Osteocyte (in vitro differentiated cells): ENCODE measurements at regions not wholly inside any gene's neighbourhood (a gene's known extent, or its start where the extent isn't known, plus 50 kb on each side); places are given as distances from the start of the nearest gene placed in this dataset.
"Not testable (repeated sequence)": the region's sequence is repeated elsewhere in the genome, so short reads cannot be mapped to it uniquely, and the experiment has no call there.

Source experiments
- DNase-seq: peaks from one replicate; pipeline ENCODE4 v3.0.0; 2021; ENCODE audit warnings: mixed read lengths; ENCODE audit not compliant: unreplicated experiment; ENCODE audit errors: extremely low spot score
- H3K27ac Mint-ChIP-seq: one replicate; pipeline ENCODE4 v1.8.0; 2021; ENCODE audit warnings: mild to moderate bottlenecking, mixed read lengths; ENCODE audit not compliant: unreplicated experiment
- H3K27me3 Mint-ChIP-seq: one replicate; pipeline ENCODE4 v1.8.0; 2021; ENCODE audit warnings: mixed read lengths; ENCODE audit not compliant: unreplicated experiment
- H3K36me3 Mint-ChIP-seq: one replicate; pipeline ENCODE4 v1.8.0; 2021; ENCODE audit warnings: mixed read lengths; ENCODE audit not compliant: unreplicated experiment
- H3K4me1 Mint-ChIP-seq: one replicate; pipeline ENCODE4 v1.8.0; 2021; ENCODE audit warnings: mixed read lengths; ENCODE audit not compliant: unreplicated experiment
- H3K4me3 Mint-ChIP-seq: one replicate; pipeline ENCODE4 v1.8.0; 2021; ENCODE audit warnings: mild to moderate bottlenecking, moderate library complexity, mixed read lengths; ENCODE audit not compliant: unreplicated experiment
- H3K9me3 Mint-ChIP-seq: one replicate; pipeline ENCODE4 v1.8.0; 2021; ENCODE audit warnings: mixed read lengths; ENCODE audit not compliant: unreplicated experiment
- TF ChIP-seq, protein P1 (sequence below): fragments of 200-600 bp; sonication (generic); IDR thresholded peaks from 2 replicates; pipeline ENCODE4 v1.5.0; 2021; ENCODE audit warnings: antibody characterized with exemption, mild to moderate bottlenecking, moderate library complexity

GRCh38 chr14:101087614-101088394 is 184.3 kb upstream of the RTL1 start:
- DNase-seq = peak; percentile 73

DNA sequence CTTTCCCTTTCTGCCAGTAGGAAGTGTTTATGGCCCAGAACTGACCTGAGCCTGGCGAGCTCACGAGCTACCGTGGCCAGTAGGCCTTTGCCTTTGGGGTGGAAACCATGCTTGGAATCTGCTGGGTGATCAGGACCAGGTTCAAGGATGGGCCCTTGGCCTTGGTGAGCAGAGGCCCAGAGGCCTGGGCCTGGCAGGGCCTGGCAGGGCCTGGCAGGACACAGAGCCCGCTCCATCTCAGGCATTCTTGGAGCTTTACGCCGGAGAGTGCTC is 184.8 kb upstream of the RTL1 start:
- H3K4me3 Mint-ChIP-seq = no peak overlapping the region
- no peaks in the 10 kb centered on the region for H3K27me3 Mint-ChIP-seq
- peaks cover 19% of the 10 kb centered on the region for H3K4me1 Mint-ChIP-seq
- no peaks in the 10 kb centered on the region for H3K36me3 Mint-ChIP-seq
- TF ChIP-seq, protein P1, sequence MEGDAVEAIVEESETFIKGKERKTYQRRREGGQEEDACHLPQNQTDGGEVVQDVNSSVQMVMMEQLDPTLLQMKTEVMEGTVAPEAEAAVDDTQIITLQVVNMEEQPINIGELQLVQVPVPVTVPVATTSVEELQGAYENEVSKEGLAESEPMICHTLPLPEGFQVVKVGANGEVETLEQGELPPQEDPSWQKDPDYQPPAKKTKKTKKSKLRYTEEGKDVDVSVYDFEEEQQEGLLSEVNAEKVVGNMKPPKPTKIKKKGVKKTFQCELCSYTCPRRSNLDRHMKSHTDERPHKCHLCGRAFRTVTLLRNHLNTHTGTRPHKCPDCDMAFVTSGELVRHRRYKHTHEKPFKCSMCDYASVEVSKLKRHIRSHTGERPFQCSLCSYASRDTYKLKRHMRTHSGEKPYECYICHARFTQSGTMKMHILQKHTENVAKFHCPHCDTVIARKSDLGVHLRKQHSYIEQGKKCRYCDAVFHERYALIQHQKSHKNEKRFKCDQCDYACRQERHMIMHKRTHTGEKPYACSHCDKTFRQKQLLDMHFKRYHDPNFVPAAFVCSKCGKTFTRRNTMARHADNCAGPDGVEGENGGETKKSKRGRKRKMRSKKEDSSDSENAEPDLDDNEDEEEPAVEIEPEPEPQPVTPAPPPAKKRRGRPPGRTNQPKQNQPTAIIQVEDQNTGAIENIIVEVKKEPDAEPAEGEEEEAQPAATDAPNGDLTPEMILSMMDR = no peak
- H3K27ac Mint-ChIP-seq = peak overlapping the region; percentile 60
- peaks cover 6% of the 10 kb centered on the region for H3K9me3 Mint-ChIP-seq
- no peak for DNase-seq

More at GRCh38 chr14:101087614-101088394, 184.3 kb upstream of the RTL1 start:
- TF ChIP-seq, protein P1 = no peak
- no peak overlapping the region for H3K4me3 Mint-ChIP-seq
- H3K36me3 Mint-ChIP-seq = no peaks in the 10 kb centered on the region
- H3K27me3 Mint-ChIP-seq = no peaks in the 10 kb centered on the region
- H3K4me1 Mint-ChIP-seq = peaks cover 19% of the 10 kb centered on the region
- peak overlapping the region; percentile 60 for H3K27ac Mint-ChIP-seq
- peaks cover 6% of the 10 kb centered on the region for H3K9me3 Mint-ChIP-seq

DNA sequence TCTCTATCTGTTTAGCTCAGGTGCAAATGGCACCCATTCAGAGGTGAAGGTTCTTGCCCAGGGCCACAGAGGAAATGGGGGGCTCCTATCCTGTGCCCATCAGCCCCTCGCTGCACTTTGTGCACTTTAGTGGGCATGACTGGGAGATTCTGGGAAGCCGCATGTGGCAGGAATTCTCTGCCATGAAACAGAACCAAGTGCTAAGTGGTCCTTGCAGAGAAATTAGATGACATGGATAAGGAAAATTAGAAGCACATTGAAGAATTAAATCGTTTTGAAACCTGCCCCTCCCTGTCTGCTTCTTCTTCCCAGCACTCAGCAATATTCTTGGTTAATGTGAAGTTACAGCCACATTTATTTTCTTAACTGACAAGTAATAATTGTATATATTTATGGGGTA is 185.2 kb upstream of the RTL1 start:
- no peak for DNase-seq
- H3K27me3 Mint-ChIP-seq = no peaks in the 10 kb centered on the region
- peak overlapping the region; percentile 60 for H3K27ac Mint-ChIP-seq

GRCh38 chr14:101090478-101090877 is 187.0 kb upstream of the RTL1 start:
- H3K4me1 Mint-ChIP-seq = peaks cover 19% of the 10 kb centered on the region
- H3K27me3 Mint-ChIP-seq, H3K36me3 Mint-ChIP-seq, H3K4me3 Mint-ChIP-seq, DNase-seq, H3K27ac Mint-ChIP-seq, H3K9me3 Mint-ChIP-seq: not testable (repeated sequence)

More for the DNA sequence above, 185.2 kb upstream of the RTL1 start:
- H3K4me3 Mint-ChIP-seq = no peak overlapping the region
- H3K4me1 Mint-ChIP-seq = peaks cover 19% of the 10 kb centered on the region
- H3K36me3 Mint-ChIP-seq = no peaks in the 10 kb centered on the region
- TF ChIP-seq, protein P1 = no peak
- H3K9me3 Mint-ChIP-seq = peaks cover 6% of the 10 kb centered on the region

DNA sequence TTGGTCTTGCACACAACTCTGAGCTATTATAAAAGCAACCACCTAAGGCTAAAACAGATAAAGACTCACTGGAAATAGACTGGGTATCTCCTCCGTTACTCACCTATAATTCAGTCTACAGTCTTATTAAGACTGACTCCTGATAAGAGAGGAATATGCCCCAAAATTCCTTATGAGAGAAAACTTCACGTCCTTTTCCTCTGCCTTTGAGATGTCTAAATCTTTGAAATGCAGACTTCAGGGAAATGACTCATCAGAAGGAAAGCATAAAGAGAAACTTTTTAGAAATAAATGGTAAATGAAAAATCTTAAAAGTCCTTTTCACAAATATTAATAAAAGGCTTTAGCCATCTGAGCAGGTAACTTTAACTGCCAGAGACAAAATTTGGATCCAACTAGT is 187.5 kb upstream of the RTL1 start:
- Mint-ChIP-seq H3K4me3 (no peak overlapping the region), H3K27me3 (no peaks in the 10 kb centered on the region), H3K27ac (peak overlapping the region; percentile 21), H3K36me3 (no peaks in the 10 kb centered on the region), H3K4me1 (peaks cover 19% of the 10 kb centered on the region), H3K9me3 (peaks cover 6% of the 10 kb centered on the region)
- no peak for DNase-seq
- TF ChIP-seq, protein P1 = no peak

DNA sequence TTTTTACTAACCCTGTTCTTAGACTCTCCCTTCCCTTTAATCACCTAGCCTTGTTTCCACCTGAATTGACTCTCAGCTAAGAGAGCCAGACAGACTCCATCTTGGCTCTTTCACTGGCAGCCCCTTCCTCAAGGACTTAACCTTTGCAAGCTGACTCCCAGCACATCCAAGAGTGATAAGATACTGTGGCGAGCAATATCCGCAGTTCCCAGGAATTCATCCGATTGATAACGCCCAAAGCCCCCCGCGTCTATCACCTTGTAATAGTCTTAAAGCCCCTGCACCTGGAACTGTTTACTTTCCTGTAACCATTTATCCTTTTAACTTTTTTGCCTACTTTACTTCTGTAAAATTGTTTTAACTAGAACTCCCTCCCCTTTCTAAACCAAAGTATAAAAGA is 191.4 kb upstream of the RTL1 start:
- not testable (repeated sequence) for H3K9me3 Mint-ChIP-seq, H3K4me3 Mint-ChIP-seq, H3K36me3 Mint-ChIP-seq, DNase-seq, H3K27ac Mint-ChIP-seq, H3K27me3 Mint-ChIP-seq
- peaks cover 16% of the 10 kb centered on the region for H3K4me1 Mint-ChIP-seq
